Hematopoietic multipotent progenitor cell (in vitro differentiated cells): ENCODE measurements at regions not wholly inside any gene's neighbourhood (a gene's known extent, or its start where the extent isn't known, plus 50 kb on each side); places are given as distances from the start of the nearest gene placed in this dataset.

Source experiments
- DNase-seq, 3 donors: peaks; one replicate each; pipeline ENCODE4 v3.0.0-alpha.2; 2011 to 2015; ENCODE audit warnings: low read depth in 2 of 3, low spot score in 2 of 3

DNA sequence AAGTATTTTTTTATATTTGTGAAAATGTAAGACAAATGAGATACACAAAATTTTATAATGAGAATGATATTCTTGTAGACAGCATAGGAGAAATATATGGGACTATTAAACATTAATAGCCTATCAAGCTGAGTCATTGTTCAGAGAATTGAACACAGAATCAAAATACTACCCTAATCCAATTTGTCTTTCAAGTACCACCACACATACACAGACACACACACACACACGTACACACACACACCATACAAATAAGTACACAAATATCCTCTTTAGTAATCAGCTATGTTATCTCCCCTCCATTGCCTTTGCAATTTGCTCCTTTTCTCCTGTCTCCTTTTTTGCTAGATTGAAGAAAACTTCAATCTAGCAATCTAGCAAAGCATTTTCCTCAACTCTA, 499.3 kb downstream of the FOXG1 start:
- no peak for DNase-seq

DNA sequence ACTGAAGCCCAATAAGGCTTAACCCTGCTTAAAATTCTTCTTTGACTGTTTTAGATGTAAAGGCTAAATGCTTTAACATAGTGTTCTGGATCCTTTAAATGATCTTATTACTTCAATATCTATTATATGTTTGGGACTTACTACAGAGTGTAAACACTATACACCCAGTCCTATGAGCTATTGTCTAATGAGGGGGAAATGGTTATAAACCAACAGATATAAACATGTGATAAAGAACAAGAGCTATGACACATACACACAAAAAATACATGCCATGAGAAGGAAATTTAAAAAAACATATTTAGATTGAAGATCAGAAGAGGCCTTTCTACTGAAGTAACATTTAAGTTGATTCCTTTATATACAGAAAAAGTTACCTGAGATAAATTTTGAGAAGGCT, 505.1 kb downstream of the FOXG1 start:
- DNase-seq, result no peak

DNA sequence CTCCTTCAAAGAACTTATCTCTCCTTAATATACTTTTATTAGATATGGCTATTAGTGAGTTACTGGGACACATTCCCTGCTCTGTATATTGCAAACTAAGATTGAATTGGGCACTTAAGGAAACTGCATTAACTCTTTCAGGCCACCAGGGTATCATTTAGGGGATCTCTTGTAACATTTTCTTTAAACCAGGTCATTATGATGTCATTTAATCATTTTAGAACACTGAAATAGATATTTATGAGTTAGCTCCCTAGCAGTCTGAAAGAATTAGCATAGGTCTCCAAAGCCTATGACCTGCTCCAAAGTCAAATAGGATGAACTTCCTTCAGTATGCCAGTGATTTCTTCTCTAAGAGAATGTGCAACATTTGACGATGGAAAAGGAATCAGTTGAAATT, 506.9 kb downstream of the FOXG1 start:
- no peak for DNase-seq

DNA sequence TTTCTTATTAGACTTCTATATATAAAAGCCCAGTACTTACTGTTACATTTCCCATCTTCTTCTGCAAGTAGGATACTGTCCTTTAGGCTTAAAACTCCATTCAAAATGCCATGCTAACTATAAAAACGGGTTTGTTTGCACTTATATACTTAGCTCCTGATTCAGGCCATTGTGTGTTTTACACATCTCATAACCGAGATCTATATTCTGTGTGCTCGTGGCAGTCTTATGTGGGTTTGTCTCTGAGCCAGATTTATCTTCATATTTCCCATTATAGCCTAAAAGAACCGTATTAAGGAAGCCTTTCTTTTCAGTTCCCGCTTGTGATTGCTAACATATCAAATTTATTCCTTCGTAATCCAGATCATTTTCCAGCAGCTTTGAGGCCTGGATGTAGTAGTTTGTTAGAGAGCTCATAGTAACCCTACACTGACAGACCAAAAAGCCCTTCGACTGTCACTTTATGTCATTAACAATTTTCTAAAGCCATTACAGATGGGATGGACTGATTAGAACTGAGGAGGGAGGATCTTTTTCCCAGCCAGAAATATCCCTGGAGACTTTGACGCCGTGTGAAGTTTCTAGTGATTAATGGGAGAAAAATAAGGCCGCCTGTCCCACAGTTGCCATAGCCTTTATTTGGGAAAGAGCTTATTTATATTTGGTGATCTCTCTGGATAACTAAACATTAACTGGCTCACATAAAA, 508.5 kb downstream of the FOXG1 start:
- DNase-seq, result no peak

GRCh38 chr14:29278301-29279263, 512.0 kb downstream of the FOXG1 start:
- DNase-seq, result no peak

DNA sequence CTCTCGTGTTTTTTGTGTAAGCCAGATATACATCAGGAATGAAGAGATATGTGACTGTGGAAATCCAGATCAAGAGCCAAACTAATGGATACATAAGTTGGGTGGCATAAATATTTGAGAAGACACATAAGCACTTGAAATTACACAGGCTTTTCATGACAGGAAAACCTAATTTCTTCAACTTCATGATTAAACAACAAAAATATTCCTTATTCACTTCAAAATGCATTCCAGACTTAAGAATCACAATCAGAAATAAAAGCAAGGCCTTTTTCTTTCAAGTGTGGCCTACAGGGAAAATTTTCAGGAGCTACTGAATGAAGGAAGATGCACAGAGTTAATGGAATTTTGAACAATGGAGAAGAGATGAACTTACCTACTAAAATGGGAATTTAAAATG, 515.6 kb downstream of the FOXG1 start:
- DNase-seq, result no peak

DNA sequence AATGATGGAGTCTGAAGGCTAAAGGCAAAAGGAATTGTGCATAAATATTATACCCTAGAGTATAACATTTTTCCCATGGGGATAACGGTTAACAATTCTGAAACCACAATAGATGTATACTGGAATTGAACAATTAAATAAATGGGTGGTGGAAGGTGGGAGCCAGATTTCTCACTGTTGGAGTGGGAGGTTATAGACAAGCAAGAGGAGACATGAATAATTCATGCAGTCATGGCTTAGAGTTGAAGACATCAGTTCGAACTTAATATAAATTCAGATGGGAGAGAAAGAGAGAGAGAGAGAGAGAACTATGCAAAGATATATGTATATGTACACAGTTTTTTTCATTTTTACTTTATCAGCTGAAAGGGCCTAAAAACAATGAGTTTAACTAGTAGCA, 523.9 kb downstream of the FOXG1 start:
- no peak for DNase-seq

DNA sequence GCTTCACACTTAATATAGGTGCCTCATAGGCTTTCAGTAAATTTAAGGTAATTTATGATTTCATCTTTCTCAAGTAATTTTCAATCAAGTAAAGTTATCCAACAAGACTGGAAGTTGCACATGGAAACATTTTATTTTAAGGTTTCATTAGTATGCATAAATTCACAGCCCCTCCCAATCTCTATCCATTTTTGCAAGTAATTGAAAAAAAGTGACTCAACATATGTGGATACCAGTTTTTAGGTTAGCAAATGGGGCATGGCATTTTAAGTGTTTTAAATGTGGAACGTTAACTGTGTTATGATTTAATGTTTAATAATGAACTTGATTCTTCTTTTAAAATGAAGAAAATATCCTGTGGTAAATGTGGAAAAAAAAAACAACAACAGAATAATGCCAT, 532.8 kb downstream of the FOXG1 start:
- no peak for DNase-seq

DNA sequence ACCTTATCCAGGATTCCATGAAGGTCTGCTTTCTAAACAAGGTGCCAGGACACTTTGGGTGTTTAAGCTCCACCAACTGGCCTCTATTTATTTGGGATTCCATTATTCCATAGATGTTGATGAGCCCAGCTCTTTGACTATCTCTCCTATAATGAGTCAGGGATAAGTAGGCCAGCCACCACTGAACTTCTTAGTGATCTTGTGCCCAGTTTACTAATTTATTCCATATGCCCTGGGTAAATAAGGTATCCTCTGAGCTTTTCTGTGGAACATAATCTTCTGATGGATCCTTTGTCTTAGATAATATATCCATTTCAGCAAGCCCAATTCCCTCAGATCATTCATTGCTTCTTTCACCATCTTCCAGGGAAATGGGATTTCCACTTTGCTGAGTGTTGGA, 535.0 kb downstream of the FOXG1 start:
- DNase-seq, result no peak

DNA sequence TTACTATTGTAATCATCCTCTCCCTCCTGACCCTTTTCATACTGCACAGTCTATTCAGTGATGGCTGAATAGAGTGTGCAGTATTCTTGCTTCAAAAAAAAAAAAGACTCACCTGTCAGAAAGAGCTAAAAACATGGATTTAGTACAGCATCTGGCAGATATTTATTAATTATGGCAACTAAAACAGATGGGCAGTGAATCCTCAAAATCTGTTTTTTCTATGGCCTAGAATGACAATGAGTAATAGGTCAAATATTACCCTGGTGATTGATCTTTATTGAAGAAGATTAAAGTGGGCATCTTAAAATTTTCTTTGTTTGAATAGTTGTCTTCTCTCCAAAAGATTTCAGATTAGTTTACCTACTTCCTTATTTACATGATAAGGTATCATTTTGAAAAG, 543.6 kb downstream of the FOXG1 start:
- no peak for DNase-seq

DNA sequence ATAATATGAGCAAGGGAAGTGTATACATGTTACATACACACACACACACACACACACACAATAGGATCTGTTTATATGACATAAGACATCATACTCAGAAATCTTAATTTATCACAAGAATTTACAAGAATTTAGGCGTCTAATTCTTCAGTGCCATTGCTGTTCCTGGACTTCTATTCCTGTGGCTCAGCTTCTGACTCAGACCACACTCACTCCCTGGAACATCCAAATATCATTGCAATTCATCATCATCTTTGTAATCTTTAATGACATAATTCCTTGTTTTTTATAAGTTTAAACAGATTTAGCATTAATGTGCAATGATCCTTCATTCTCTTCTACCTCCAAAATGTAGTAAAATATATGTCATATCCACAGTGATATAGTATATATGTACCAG, 544.2 kb downstream of the FOXG1 start:
- no peak for DNase-seq

GRCh38 chr14:29311983-29312382, 545.4 kb downstream of the FOXG1 start:
- no peak for DNase-seq

GRCh38 chr14:29316936-29317335, 550.3 kb downstream of the FOXG1 start:
- DNase-seq, result no peak

GRCh38 chr14:29317423-29317822, 550.8 kb downstream of the FOXG1 start:
- no peak for DNase-seq

DNA sequence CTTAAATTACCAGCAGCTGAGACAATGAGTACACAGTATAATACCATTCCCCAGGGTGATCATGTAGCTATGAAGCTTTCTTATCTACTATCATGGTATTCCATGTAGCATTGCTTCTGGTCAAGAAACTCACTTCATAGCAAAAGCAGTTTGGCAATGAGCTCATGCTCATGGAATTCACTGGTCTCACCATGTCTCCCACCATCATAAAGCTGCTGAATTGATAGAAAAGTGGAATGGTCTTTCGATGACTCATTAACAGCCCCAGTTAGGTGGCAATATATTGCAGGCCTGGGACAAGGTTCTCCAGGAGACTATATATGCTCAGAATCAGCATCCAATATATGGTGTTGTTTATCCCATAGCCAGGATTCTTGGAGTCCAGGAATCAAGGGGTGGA, 553.7 kb downstream of the FOXG1 start:
- DNase-seq, result no peak

GRCh38 chr14:29321646-29322045, 555.1 kb downstream of the FOXG1 start:
- no peak for DNase-seq

DNA sequence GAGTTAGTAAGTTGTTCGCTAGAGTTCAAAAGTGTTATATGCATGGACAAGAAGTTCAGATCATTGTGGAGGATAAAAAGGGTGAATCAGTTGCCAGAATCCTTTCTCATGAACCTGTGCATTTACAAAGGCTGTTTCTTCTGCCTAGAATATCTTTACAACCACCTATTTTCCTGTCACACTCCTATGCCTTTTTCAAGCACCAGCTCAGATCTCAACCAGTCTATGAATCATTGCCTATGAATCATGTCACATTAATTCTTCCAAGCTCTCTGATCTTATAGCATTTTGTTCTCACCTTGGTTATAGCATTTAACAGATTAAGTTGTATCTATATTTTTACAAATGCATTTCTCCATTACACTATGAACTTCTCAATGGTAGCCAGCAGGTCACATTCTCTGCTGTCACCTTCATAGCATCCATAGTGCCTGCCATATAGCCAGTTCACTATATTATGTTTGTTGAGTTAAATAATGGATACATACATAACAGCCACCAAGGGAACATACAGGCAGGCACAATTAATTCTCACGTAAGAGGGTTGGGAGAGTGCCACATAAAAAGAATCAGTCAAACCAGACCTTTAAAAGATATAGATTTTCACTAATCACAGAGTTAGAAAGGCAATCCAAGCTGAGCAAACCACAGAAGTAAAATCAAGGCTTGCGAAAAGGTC, 573.0 kb downstream of the FOXG1 start:
- DNase-seq, result no peak

DNA sequence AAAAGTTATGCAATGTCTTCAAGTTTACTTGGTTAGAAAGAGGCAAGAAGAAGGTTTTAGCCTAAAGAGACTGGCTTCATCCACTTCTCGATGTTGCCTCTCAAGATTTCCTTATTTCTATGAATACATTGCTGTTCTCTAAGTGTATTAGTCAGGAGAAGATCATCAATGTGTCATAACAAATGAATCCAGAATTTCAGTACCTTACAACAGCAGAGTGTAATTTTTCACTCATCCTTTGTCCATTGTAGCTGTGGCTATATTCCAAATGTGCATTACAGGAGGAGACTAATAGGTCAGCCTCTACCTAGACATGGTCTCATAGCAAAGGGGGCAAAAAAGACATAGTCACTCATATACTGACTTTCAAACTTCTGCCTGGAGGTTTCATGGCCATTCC, 579.1 kb downstream of the PRKD1 start:
- DNase-seq, result no peak

DNA sequence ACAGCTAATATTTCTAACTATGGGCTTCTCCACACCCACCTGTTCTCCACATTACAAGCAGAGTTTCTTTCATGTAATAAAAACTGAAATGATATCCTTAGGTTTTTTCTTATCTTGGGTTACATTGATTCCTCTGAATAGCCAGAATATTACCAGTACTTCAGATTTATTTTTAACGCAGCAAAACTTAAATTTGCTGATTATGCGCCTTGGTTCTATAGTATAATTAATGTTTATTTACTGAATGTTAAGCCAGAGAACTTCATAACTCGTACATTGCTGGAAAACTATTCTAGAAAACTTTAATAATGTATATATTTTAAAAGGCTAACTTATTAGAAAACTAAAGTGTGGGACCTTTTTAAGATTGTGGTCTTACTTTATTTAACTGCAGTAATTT, 577.2 kb downstream of the PRKD1 start:
- no peak for DNase-seq

DNA sequence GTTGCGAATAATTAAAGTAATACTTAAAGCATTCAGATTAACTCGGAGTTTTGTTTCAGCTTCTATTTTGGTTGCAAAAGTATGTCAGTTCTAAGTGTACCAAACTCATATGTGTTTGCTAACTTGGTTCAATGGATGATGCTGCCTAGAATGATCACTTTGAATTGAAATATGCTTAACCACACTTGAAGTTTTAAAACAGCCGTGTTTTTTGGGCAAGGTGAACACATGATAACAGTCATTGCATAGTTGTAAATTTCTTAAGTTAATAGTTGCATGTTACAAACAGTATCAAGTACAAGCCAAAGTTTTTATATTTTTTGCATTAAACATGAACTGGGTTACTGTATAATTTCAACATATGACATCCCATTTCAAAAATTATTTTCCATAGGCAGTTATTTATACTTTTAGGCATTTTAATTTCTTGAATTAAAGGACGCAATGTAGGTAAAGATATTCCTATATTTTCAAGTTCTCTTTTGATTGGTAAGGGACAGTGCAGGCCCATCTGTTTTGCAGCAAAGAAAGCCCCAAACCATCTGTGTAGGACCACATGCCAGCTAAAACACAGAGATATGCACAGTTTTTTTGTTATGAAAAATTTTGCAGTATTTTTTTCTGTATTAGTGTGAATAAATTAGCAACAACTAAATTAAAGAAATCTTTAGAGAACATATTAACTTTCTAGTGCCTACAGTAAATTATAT, 575.5 kb downstream of the PRKD1 start:
- DNase-seq, result no peak

- DNase-seq, result no peak
Measured at GRCh38 chr14:29352706-29353080, 575.0 kb downstream of the PRKD1 start.
